ENCODE measurements at regions not wholly inside any gene's neighbourhood (a gene's known extent, or its start where the extent isn't known, plus 50 kb on each side); places are given as distances from the start of the nearest gene placed in this dataset.

DNA sequence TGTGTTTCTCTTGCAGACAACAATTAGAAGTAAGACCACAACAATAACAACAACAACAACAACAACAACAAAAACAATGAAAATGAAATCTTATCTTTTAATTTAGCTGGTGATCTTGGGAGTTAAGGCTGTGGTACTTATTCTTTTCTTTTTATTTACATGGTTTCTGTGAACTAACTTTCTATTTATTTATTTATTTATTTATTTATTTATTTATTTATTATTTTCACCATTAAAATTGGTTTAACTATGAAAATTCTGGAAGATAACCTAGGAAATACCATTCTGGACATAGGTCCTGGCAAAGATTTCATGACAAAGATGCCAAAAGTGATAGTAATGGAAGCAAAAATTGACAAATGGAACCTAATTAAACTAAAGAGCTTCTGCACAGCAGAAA lies 102.5 kb upstream of the PNPT1 start:
- no peak for TF ChIP-seq SMC3 (IDR thresholded peaks at IDR 0.05; ENCODE audit: low read depth, low read length)
- TF ChIP-seq, protein P1, sequence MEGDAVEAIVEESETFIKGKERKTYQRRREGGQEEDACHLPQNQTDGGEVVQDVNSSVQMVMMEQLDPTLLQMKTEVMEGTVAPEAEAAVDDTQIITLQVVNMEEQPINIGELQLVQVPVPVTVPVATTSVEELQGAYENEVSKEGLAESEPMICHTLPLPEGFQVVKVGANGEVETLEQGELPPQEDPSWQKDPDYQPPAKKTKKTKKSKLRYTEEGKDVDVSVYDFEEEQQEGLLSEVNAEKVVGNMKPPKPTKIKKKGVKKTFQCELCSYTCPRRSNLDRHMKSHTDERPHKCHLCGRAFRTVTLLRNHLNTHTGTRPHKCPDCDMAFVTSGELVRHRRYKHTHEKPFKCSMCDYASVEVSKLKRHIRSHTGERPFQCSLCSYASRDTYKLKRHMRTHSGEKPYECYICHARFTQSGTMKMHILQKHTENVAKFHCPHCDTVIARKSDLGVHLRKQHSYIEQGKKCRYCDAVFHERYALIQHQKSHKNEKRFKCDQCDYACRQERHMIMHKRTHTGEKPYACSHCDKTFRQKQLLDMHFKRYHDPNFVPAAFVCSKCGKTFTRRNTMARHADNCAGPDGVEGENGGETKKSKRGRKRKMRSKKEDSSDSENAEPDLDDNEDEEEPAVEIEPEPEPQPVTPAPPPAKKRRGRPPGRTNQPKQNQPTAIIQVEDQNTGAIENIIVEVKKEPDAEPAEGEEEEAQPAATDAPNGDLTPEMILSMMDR (conservative IDR thresholded peaks at IDR 0.05; ENCODE audit: low read depth, low read length): no peak
- TF ChIP-seq POLR2A (IDR thresholded peaks at IDR 0.05; ENCODE audit: low read depth, low read length): no peak
- no peak for TF ChIP-seq FOS (IDR thresholded peaks at IDR 0.05; ENCODE audit: low read depth, low read length)
- TF ChIP-seq MXI1 (IDR thresholded peaks at IDR 0.05; ENCODE audit: borderline replicate concordance, low read depth, low read length): no peak
- no peak for TF ChIP-seq RAD21 (IDR thresholded peaks at IDR 0.05; ENCODE audit: low read length)
- TF ChIP-seq RCOR1 (IDR thresholded peaks at IDR 0.05; ENCODE audit: insufficient replicate concordance, low read length): no peak
- no peak for TF ChIP-seq CHD1 (IDR thresholded peaks at IDR 0.05; ENCODE audit: low read depth, low read length)
- TF ChIP-seq, protein P2, sequence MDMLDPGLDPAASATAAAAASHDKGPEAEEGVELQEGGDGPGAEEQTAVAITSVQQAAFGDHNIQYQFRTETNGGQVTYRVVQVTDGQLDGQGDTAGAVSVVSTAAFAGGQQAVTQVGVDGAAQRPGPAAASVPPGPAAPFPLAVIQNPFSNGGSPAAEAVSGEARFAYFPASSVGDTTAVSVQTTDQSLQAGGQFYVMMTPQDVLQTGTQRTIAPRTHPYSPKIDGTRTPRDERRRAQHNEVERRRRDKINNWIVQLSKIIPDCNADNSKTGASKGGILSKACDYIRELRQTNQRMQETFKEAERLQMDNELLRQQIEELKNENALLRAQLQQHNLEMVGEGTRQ (IDR thresholded peaks at IDR 0.05; ENCODE audit: low read depth, low read length): no peak
- TF ChIP-seq RFX5 (IDR thresholded peaks at IDR 0.05; ENCODE audit: low read depth, low read length): no peak
- no peak for TF ChIP-seq BHLHE40 (IDR thresholded peaks at IDR 0.05; ENCODE audit: low read depth, low read length)
- TF ChIP-seq, protein P3, sequence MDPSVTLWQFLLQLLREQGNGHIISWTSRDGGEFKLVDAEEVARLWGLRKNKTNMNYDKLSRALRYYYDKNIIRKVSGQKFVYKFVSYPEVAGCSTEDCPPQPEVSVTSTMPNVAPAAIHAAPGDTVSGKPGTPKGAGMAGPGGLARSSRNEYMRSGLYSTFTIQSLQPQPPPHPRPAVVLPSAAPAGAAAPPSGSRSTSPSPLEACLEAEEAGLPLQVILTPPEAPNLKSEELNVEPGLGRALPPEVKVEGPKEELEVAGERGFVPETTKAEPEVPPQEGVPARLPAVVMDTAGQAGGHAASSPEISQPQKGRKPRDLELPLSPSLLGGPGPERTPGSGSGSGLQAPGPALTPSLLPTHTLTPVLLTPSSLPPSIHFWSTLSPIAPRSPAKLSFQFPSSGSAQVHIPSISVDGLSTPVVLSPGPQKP (IDR thresholded peaks at IDR 0.05; ENCODE audit: borderline replicate concordance, low read depth, low read length): no peak
- TF ChIP-seq CEBPB (IDR thresholded peaks at IDR 0.05; ENCODE audit: low read depth, low read length): no peak
- TF ChIP-seq NFE2L2 (IDR thresholded peaks at IDR 0.05; ENCODE audit: low read depth, low read length): no peak

Measured in IMR-90 (cell line).